NCI-H460 (cell line): ENCODE measurements at regions not wholly inside any gene's neighbourhood (a gene's known extent, or its start where the extent isn't known, plus 50 kb on each side); places are given as distances from the start of the nearest gene placed in this dataset.
A peak's percentile ranks its signal among the peaks of the same experiment; 100 is the strongest.
"Not testable (repeated sequence)": the region's sequence is repeated elsewhere in the genome, so short reads cannot be mapped to it uniquely, and the experiment has no call there.

ENCODE experiments used
- DNase-seq: peaks from one replicate; pipeline ENCODE4 v3.0.0-alpha.2; 2016; ENCODE audit warnings: low read depth; ENCODE audit errors: extremely low read depth

DNA sequence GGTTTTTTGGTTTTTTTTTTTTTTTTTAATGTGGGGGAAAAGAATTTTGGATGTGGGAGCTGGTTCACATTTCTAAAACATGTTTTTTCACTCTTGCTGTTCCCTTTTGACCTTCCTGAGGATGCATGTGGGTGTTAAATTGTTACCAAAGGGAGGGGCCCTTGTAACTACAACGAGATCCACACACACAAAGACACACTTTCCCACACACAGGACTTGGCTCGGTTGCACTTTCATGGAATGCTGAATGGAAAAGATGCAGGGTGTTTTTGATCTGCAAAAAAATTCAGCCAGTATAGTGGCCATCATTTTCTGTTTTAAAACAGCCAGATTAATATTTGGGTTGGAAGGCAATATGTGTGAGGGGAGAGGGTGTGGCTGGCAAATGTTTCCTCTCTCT lies 576.9 kb downstream of the EBF1 start:
- DNase-seq, result no peak

- peak; percentile 32 for DNase-seq
Measured at GRCh38 chr5:158521995-158522394, 577.7 kb downstream of the EBF1 start.

DNA sequence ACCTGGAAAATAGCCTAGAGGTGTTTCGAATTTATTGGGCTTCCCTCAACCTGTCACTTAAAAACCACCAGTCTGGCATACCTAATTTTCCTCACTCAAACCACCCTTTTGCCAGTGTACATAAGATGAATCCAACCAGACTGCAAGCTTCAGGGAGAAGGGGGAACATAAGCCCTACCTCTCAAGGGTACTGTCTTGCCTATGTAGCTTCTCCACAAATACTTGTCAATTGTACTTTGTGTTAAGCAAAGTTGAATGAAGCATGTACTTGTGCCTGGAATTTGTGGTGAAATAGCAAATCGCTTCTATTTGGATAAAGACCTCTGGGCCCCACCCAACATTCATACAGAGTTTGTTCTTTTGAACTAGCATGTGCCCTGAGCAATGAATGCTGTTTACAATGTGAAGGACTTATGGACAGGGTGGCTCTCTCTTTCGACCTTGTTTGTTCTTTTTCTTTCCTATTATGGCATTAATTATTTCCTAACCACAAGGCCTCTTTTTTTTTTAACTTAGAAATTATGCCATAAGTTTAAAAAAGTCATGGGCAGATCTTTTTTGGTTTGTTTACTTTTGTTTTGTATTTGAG lies 580.2 kb downstream of the EBF1 start:
- no peak for DNase-seq

GRCh38 chr5:158516521-158516920 lies 583.2 kb downstream of the EBF1 start:
- no peak for DNase-seq

- no peak for DNase-seq
Measured at GRCh38 chr5:158514986-158515359, 584.7 kb downstream of the EBF1 start.

- DNase-seq, result no peak
Measured at GRCh38 chr5:158514319-158514985, 585.3 kb downstream of the EBF1 start.

GRCh38 chr5:158513490-158514318 lies 586.0 kb downstream of the EBF1 start:
- DNase-seq, result no peak

GRCh38 chr5:158511454-158511853 lies 588.3 kb downstream of the EBF1 start:
- DNase-seq, result no peak

DNA sequence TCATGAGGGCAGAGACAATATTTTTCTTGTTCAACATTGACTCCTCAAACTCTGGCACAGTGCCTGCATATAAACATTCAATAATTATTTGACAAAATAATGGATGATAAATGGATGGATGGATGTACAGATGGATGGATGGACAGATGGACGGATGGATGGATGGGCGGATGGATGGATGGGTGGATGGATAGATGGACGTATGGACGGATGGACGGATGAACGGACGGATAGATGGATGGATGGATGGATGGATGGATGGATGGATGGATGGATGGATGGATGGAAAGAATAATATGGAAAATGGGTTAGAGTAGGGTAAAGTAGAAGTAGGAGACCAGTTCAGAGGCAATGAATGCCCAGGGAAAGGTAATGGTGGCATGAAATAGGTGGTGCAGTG lies 589.2 kb downstream of the EBF1 start:
- DNase-seq, result no peak

GRCh38 chr5:158506648-158507047 lies 593.1 kb downstream of the EBF1 start:
- DNase-seq, result no peak

DNA sequence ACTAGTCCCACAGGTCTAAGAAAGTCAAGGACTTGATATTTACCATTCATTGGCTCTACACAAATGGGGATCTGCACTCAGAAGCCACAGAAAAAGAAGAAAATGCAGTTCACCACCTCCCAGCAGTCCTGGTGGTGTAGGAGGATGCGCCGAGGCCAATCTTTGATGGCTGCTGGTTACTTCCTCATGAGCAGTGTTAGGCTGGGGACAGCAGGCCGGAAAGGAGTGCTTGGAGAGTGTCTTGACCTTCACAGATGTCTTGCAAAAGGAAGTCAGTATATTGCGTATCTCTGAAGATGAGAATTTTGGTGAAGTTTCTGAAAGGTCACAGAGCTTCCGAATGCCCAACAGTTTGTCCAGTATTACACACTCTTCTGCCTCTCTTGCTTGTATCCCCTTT lies 597.0 kb downstream of the EBF1 start:
- DNase-seq, result no peak

GRCh38 chr5:158499892-158500418 lies 599.8 kb downstream of the EBF1 start:
- no peak for DNase-seq

DNA sequence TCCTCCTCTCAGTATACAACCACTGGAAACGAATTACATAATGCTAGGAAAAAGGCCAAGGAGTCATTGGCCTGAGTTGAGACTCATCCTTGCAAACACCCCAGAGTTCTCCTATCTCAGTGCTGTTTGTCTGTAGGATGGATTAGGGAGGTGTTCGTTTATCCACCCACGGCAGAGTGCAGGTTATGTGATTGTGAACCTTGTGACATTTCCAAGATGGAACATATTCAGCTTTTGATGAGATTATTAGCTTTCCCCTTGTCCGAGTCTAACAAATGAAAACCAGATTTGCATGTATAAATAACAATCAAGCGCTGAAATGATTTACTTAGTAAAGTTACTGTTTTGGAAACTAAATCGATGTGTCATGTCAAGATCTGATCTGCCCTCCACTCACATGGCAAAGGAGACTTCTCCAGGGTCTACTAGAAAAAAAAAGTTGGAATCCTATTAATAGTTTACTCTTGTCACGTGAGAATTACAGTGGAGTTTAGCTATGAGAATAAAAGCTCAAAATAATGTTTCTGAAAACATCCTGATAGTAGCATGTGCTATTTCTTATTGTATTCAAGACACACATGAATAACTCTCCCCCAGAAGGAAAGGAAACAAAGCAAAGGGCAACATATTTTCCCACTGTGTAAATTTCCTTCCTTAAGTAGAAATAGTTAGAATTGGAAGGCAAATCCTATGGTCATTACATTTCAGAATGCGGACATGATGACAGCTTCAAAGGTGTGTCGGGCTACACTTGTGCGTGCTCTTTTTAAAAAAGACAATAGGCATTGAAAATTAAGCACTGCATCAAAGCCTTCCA lies 600.4 kb downstream of the EBF1 start:
- no peak for DNase-seq

- DNase-seq, result no peak
Measured at GRCh38 chr5:158496624-158497023, 603.1 kb downstream of the EBF1 start.

- no peak for DNase-seq
Measured at GRCh38 chr5:158494541-158494940, 605.2 kb downstream of the EBF1 start.

GRCh38 chr5:158494044-158494443 lies 605.7 kb downstream of the EBF1 start:
- not testable (repeated sequence) for DNase-seq

DNA sequence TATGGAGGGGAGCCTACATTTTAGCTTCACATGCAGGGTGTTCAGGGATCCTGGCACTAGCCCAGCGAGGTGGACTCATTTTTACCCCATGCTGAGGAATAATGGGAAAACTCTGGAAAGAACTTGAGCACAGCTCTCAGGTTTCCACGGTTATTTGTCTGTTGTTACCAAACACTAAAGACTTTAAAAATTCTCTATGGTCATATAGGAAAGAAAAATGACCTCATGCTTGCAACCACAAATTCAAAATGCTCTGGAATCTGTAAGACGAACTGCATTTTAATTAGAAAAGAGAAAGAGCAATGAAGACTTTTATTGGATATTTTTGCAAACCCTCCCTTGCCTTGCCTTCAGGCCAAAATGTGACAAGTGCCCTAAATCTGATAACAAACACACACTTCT lies 606.9 kb downstream of the EBF1 start:
- no peak for DNase-seq

DNA sequence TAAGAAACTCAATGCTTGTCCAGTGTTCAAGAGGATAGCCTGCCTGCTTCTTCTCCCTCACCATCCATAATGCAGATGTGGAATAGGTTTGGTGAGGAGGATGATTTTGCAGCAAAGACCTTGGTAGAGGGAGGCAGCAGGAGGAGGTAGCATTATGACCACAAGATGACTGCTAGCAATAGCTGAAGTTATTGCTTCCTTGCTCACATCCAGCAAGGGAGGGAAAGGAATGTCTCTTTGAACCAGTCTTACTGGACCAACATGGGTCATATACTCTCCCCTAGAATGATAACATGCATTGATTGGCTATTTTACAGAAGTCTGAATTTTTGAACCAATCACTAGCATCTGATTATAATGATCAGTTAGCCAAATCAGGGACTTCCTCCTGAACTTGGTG lies 607.6 kb downstream of the EBF1 start:
- no peak for DNase-seq

DNA sequence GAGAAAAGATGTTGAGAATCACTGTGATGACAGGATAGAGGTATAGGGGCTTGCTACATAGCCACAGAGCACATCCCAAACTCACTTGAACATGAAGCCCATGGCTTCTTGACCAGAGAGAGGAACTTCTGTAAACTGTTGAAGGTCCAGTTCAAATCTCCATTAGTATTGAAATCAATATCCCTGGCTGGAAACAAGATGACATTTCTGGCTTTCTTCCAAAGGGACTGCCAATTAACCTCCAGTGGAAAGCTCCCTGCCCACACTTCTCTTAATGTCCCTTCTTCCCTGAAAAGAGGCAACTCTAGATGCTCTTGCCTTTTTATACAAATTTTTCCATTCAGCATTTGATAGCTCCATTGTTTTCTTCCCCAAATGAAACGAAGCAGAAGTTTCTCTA lies 612.1 kb downstream of the EBF1 start:
- DNase-seq, result no peak

DNA sequence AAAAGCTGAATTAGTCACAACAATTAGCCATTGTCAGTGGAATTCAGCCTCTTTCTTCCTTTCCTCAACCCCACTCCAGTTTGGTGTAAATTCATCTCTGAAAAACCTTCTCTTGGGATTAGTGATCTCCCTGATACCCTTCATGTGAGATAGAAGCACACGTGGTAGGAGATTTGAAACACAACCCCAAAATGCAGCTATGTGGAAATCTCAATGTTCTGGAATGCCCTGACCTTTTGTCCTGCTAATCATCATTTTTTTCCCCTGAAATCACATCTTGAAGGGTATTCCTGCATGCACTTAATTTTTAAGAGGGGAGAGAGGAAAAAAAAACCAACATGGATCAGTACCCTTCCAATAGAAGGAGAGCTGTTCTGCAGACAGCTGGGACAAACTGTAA lies 612.6 kb downstream of the EBF1 start:
- DNase-seq, result no peak

GRCh38 chr5:158486566-158486965 lies 613.1 kb downstream of the EBF1 start:
- DNase-seq, result no peak
